DMS53 treated with DMSO at 0.1 percent for 48 hours (cell line): ENCODE measurements at regions not wholly inside any gene's neighbourhood (a gene's known extent, or its start where the extent isn't known, plus 50 kb on each side); places are given as distances from the start of the nearest gene placed in this dataset.
"Not testable (repeated sequence)": the region's sequence is repeated elsewhere in the genome, so short reads cannot be mapped to it uniquely, and the experiment has no call there.

ENCODE experiments used
- DNase-seq: peaks from one replicate; lab custom pipeline; 2025; ENCODE audit not compliant: unreplicated experiment; lab: John Stamatoyannopoulos, UW

DNA sequence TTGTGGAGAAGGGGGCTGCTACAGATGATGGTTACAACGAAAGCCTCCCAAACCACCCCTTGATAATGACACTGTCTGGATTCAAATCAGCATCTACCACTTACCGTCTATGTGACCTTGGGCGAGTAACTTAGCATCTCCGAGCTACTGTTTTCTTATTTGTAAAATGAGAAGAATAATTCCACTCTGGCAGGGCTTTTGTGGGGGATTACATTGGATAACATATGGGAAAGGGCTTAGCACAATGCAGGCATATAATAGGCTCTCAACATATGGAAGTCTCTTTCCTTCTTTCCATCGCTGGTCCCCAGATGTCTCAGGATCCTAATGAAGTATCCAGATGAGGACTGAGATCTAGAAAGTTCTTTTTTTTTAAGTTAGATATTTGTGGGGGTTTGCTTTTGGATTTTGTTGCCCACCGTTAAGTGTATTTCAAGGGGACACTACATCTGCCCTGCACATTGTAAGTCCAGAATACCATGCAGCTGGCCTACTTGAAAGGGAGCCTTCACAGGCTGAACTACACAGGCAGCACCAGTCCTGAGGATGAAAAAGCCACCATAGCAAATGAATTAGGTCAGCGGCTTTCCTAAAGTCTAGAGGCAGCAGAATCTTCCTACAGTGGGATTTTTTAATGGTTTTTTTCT, 172.2 kb upstream of the IRF2BP2 start:
- DNase-seq: no peak

DNA sequence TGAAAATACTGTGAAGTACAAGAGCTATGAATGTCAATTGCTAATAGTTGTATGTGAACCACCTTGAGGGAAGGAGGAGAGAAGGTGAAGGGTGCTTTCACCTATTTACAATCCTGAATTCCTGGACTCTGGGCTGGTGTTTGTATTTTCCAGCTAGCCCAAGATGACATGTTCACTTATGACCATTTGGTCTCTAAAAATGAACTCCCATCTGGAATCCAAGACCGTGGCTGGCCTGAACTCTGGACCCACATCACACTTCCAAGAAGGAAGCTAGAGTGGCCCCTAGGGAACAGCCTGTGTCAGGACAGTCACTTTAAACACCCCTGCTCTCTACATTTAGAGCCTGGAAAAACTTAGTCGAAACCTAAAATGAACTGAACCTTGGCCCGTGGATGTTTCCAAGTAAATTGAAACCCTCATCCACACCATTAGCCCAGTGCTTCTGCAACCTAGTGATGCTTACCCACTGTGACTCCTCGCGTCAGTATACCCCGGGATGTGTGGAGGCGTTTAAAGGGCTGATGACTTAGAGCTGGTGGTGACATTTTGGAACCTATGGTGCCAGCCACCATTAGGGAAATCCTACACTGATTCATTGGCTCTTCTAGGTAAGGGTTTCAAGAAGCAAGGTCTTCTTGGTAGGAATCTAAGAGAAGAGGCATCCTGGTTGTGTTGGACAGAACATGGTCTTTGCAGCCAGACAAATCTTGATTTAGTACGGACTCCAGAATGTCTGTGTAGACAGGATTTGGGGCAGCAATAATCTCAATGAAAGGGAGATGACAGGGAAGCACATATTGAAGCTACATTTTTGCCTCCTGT, 171.5 kb upstream of the IRF2BP2 start:
- DNase-seq: no peak

GRCh38 chr1:234780531-234781162, 170.7 kb upstream of the IRF2BP2 start:
- DNase-seq: no peak

- DNase-seq: no peak
Observed at GRCh38 chr1:234780112-234780511, 170.1 kb upstream of the IRF2BP2 start.

DNA sequence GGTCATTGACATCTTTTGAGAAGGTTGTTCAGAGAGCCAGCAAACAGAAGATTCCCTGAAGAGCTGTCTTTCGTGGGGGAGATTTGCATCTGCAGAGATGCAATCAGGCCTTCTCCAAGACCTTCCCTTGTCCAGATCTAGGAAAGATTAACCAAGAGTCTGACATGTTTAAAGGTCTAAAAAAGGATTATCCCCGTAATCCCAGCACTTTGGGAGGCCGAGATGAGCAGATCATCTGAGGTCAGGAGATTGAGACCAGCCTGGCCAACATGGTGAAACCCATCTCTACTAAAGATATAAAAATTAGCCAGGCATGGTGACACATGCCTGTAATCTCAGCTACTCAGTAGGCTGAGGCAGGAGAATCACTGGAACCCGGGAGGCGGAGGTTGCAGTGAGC, 169.6 kb upstream of the IRF2BP2 start:
- DNase-seq: not testable (repeated sequence)

GRCh38 chr1:234779160-234779538, 169.2 kb upstream of the IRF2BP2 start:
- no peak for DNase-seq

- no peak for DNase-seq
Observed at GRCh38 chr1:234778221-234779159, 168.5 kb upstream of the IRF2BP2 start.

DNA sequence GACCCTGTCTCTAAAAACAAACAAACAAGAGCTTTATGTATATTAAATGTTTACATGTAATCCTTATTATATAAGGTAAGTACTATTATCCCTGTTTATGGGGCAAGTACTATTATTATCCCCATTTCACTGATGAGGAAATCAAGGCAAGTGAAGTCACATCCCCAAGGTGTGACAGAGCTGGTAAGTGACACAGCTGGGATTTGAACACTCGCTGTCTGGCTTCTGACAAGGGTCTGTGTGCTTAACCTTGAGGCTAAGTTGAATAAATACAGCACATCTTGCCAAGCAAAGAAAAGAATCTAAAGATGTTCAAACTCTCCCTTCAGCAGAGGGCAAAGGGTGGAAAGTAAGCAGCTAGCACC, 167.9 kb upstream of the IRF2BP2 start:
- no peak for DNase-seq

DNA sequence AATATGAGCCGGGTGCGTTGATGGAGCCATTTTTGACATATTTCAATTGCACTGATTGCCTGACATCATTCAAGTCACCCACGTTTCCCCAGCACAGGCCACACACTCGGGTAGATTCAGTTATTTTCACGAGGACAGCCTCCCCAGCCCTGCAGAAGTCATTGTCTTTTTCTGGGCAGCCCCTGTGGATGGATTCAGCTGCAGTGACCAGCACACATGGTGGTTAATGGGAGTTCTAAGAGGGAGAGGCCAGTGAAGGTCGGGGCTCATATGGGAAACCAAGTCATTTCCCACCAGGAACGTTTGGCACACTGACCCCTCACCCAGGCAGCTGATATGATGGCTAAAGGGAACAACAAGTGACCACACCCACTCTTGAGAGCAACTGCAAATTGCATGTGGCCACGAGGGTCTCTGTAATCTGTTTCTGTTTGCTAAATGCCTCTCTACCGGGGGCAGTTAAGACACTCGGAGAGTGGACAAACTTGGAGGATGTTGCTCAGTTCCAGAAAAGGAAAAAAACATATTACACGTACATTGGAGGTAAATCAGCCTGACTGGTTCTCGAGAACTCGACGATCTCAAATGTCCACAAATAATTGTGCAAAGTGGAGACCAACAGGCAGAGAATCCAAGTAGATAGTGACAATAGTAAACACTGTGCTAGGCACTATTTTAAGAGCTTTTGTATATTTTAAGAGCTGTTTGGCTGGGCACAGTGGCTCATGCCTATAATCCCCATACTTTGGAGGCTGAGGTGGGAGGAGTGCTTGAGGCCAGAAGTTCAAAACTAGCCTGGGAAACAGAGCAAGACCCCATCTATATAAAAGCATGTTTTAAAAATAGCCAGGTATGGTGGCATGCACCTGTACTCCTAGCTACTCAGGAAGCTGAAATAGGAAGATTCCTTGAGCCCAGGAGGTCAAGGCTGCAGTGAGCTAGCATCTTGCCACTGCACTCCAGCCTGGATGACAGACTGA, 167.2 kb upstream of the IRF2BP2 start:
- no peak for DNase-seq

DNA sequence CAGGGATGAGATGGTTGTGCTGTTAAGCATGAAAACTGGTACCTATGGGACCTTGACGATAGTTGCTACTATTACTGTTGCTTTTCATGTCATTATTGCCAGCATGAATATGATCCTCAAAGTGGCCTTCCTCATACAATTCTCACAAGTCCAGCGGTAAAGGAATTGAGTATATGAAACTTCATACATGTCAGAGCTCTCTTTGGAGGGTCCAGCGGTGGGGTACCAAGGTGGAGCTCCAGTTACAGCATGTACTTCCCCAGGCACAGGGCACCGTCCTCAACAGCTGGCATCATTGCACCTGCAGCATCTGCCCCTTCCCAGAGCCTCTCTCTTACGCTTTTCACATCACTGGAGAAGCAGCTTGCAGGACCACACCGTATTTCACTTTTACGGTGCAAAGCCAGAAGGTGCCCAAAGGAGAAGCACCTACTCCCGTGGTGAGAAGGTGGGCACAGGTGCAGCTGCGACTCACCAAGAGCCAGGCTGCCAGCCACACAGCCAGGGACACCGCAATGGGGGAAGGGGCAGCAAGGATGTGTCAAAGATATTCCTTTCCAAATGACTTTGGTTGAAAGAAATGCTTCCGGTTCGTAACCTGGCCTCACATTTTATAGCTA, 166.4 kb upstream of the IRF2BP2 start:
- no peak for DNase-seq

- no peak for DNase-seq
Observed at GRCh38 chr1:234775477-234776246, 165.7 kb upstream of the IRF2BP2 start.

DNA sequence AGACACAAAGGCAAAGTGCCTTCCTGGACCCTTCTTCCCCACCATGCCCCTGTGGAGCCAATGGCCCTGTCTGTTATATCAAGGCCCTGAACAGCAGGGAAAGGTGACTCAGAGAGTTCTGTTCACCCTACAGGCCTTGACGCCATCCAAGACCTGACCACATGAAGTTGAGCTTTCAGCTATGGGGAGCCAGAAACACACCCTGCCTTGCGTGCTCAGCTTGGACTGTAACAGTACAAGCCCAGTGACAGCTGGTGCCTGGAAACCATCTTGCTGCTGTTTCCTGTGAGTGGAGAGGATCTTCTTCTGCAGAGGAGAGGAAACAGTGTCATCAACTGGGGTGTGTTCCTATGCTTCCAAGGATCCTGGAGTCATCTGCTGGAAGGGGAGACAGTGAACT, 165.0 kb upstream of the IRF2BP2 start:
- DNase-seq: no peak

DNA sequence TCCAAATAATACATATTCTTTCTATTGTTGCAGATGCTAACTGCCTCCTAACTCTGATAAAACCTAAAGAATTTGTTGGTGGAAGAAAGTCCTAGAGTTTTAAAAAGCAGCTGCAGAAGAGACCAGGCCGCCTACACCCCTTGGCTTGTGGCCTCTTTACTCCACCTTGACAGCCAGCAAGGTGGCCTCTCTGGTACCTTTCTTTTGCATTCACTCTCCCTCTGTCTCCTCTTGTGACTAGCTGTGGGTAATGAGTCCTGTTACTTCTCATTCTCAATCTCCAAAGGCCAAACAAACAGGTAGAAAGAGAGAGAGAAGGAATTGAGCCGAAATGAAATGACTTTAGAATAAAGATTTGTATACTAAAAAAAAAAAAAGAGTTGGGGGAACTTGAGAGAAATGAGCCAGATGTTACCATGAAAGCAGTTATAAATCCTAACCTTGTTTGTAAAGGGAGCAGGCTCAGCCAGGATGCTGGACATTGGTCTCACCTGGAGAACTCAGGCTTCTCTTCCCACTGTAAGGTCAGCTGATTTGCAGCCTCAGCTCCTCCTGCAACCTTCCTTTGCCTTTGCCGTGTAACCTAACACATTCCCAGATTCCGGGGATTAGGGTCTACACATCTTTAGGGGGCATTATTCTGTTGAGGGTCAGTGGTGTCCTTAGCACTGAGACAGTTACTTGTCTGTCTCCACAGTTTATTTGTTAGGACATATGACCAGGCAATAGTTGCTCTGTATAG, 164.1 kb upstream of the IRF2BP2 start:
- DNase-seq: no peak

DNA sequence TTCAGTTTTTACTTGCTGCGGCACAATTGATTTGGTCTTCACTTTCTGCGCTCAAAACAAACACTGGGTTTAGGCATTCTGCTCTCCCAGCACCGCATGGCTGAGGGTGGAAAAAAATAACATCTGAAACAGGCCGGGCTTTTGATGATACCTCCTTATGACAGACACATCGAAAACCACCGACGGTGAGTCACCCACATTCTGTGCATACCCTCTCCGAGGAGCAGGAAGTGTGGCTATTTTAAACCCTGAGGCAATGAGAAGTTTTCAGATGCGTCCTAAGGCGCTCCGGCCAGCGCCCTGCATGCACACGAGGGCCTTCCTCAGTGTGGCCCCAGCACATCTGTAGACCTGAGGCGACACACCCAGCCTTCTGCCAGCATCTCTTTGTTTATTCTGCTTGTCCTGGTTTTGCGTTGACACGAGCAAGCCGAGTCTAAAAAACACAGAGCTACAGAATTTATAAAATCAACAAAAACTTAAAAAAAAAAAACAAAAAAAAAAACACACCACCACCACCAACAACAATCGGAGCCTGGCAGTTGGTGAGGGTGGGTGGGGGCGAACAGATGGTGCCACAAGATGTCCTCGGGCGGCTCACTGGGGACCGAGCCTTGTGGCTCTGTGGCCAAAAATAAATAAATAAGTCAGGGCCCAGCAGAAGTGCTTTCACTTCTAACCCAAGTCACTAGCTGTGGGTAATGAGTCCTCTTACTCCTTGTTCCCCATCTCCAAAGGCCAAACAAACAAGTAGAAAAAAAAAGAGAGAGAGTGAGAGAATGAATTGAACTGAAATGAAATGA, 162.6 kb upstream of the IRF2BP2 start:
- DNase-seq: peak; percentile 79

GRCh38 chr1:234771642-234772344, 161.8 kb upstream of the IRF2BP2 start:
- no peak for DNase-seq

DNA sequence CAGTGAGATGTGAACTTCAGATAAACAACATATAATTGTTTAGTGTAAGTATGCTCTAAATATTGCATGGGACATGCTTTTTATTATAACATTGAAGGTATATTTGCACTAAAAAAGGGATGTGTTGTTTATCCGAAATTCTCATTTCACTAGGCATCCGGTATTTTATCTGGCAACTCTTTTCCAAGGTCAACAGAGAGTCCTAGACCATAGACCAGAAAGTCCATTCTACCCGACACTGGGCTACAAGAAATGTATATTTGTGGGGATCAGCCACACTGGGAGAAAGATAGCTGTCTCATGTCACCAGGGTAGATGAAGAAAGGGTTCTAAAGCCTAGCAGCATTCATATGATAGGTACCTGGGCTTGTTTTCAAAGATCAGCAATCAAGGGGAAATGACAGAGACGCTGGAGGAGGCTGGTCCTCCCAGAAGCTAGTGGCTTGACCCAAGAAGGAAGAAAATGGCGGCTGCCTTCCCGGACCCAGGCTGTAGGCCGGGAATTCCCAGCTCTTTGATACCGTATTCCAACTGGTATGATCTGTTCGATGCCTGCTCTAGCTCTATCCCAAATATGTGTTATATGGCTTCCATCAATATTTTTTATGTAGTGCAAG, 161.1 kb upstream of the IRF2BP2 start:
- DNase-seq: no peak
